DOHH2 (cell line): ENCODE measurements at regions not wholly inside any gene's neighbourhood (a gene's known extent, or its start where the extent isn't known, plus 50 kb on each side); places are given as distances from the start of the nearest gene placed in this dataset.

Experiments
- CTCF ChIP-seq: fragments of 200-600 bp; sonication (generic); IDR thresholded peaks from one replicate; pipeline ENCODE4 v1.5.1; 2014; ENCODE audit warnings: antibody characterized with exemption, mild to moderate bottlenecking, low read depth, low read length; ENCODE audit not compliant: poor library complexity, severe bottlenecking
- EZH2phosphoT487 ChIP-seq: fragments of 200-600 bp; sonication (generic); IDR thresholded peaks from 2 replicates; pipeline ENCODE4 v1.6.1; 2017; ENCODE audit warnings: borderline replicate concordance, mild to moderate bottlenecking, antibody characterized with exemption, low read length, moderate library complexity, mixed read lengths

GRCh38 chr22:35154937-35155387, 89.0 kb downstream of the ISX start:
- TF ChIP-seq CTCF (peak; percentile 65), EZH2phosphoT487 (no peak)
